ENCODE measurements at regions not wholly inside any gene's neighbourhood (a gene's known extent, or its start where the extent isn't known, plus 50 kb on each side); places are given as distances from the start of the nearest gene placed in this dataset.

GRCh38 chr6:156454867-156455266, 322.3 kb upstream of the ARID1B start:
- TF ChIP-seq, protein P1, sequence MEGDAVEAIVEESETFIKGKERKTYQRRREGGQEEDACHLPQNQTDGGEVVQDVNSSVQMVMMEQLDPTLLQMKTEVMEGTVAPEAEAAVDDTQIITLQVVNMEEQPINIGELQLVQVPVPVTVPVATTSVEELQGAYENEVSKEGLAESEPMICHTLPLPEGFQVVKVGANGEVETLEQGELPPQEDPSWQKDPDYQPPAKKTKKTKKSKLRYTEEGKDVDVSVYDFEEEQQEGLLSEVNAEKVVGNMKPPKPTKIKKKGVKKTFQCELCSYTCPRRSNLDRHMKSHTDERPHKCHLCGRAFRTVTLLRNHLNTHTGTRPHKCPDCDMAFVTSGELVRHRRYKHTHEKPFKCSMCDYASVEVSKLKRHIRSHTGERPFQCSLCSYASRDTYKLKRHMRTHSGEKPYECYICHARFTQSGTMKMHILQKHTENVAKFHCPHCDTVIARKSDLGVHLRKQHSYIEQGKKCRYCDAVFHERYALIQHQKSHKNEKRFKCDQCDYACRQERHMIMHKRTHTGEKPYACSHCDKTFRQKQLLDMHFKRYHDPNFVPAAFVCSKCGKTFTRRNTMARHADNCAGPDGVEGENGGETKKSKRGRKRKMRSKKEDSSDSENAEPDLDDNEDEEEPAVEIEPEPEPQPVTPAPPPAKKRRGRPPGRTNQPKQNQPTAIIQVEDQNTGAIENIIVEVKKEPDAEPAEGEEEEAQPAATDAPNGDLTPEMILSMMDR (IDR thresholded peaks at IDR 0.05), result no peak
- no peak for TF ChIP-seq POLR2A (IDR thresholded peaks at IDR 0.05)
